Pancreas (tissue), 10 donors: ENCODE measurements at regions not wholly inside any gene's neighbourhood (a gene's known extent, or its start where the extent isn't known, plus 50 kb on each side); places are given as distances from the start of the nearest gene placed in this dataset.

ENCODE experiments used
- ATAC-seq, 4 donors: fragments of 200-7000 bp; cut with Tn5 transposase; one replicate each; pipeline versions ENCODE4 v1.8.0 to v1.9.1; 2020; ENCODE audit warnings: mild to moderate bottlenecking in 4 of 4, moderate library complexity in 4 of 4
- DNase-seq, 6 donors: peaks; one replicate each; pipeline ENCODE4 v3.0.0-alpha.2; 2020
- FAIRE-seq: peaks from 2 replicates; lab custom pipeline; 2012; peaks lifted over from hg19 to GRCh38; lab: Jason Lieb, UNC
- H3K27ac ChIP-seq, 4 donors: fragments of 200-600 bp; sonication (generic); 1 replicate in 3 of 4; 2 replicates in 1 of 4; pipeline versions ENCODE4 v1.5.0 to v1.8.0; 2020
- H3K27me3 ChIP-seq, 4 donors: fragments of 200-600 bp; one replicate each; pipeline ENCODE4 v1.8.0; 2021
- H3K36me3 ChIP-seq, 3 donors: fragments of 200-600 bp; sonication (generic) in 1 of 3; one replicate each; pipeline versions ENCODE4 v1.5.0 to v1.8.0; 2020 to 2021
- H3K4me1 ChIP-seq, 3 donors: fragments of 200-600 bp; one replicate each; pipeline ENCODE4 v1.8.0; 2021
- H3K4me3 ChIP-seq, 4 donors: fragments of 200-600 bp; sonication (generic) in 2 of 4; one replicate each; pipeline versions ENCODE4 v1.5.0 to v1.8.0; 2020 to 2021
- H3K9me3 ChIP-seq, 4 donors: fragments of 200-600 bp; one replicate each; pipeline ENCODE4 v1.8.0; 2021
- CTCF ChIP-seq, 4 donors: fragments of 200-600 bp; sonication (generic) in 3 of 4; IDR thresholded peaks; one replicate each; pipeline versions ENCODE4 v1.5.0 to v1.8.0; 2021; ENCODE audit warnings: antibody characterized with exemption in 4 of 4
- whole genome bisulfite sequencing, 2 donors: extraction: QIAGEN DNeasy Blood & Tissue Kit; methylation state at CpG; one replicate each; pipeline ENCODE4 v1.1.7; 2013; 5-methylcytosine and 5-hydroxymethylcytosine counted together
- intact Hi-C, 3 donors: fragments of 100-400 bp; cut with DNase I; formaldehyde crosslinking; loops; one replicate each; pipeline versions ENCODE4 v1.11.1 to v1.14.2; 2022
- donor health status: healthy with polysubstance abuse.
- donor health status: DM: no; HTN: no; CAD: no; lungs with moderate emphysema.
- donor health status: DM: no; HTN: no; CAD: no.
- donor health status: control.
- donor health status: control.
- donor health status: Bipolar disorder and iron deficiency.
- donor health status: DM: yes; HTN: yes; CAD: no.
- donor health status: DM: no; HTN: no; CAD: no.
- donor health status: DM: no; HTN: no; CAD: no.
- donor health status: DM: yes; HTN: yes; CAD: no.

GRCh38 chr18:52183107-52183506 is 156.9 kb upstream of the DCC start:
- intact Hi-C loops, result no loop called here
- ATAC-seq, result no peak
- Histone ChIP-seq H3K4me1 (no peaks in the 10 kb centered on the region), H3K4me3 (no peak overlapping the region), H3K27me3 (no peaks in the 10 kb centered on the region), H3K36me3 (no peaks in the 10 kb centered on the region), H3K9me3 (no peaks in the 10 kb centered on the region), H3K27ac (no peak overlapping the region)
- DNase-seq, result no peak
- no peak for FAIRE-seq
- no peak for TF ChIP-seq CTCF (IDR thresholded peaks at IDR 0.05)
- whole genome bisulfite sequencing, 2 donors, result 73 to 88% methylated on average over 2 of the region's 2 CpGs

GRCh38 chr18:52190195-52190594 is 149.8 kb upstream of the DCC start:
- TF ChIP-seq CTCF (IDR thresholded peaks at IDR 0.05), result no peak
- no peak overlapping the region for H3K27ac ChIP-seq
- intact Hi-C loops, result no loop called here
- no peaks in the 10 kb centered on the region for H3K9me3 ChIP-seq
- no peaks in the 10 kb centered on the region for H3K4me1 ChIP-seq
- no peak for FAIRE-seq
- ATAC-seq, result no peak
- 66 to 80% methylated on average over 3 of the region's 3 CpGs for WGBS, 2 donors
- DNase-seq, result no peak
- no peak overlapping the region for H3K4me3 ChIP-seq
- H3K36me3 ChIP-seq, result no peaks in the 10 kb centered on the region
- no peaks in the 10 kb centered on the region for H3K27me3 ChIP-seq

GRCh38 chr18:52190631-52191030 is 149.4 kb upstream of the DCC start:
- Histone ChIP-seq H3K27ac (no peak overlapping the region), H3K36me3 (no peaks in the 10 kb centered on the region), H3K9me3 (no peaks in the 10 kb centered on the region), H3K4me1 (no peaks in the 10 kb centered on the region), H3K4me3 (no peak overlapping the region), H3K27me3 (no peaks in the 10 kb centered on the region)
- intact Hi-C loops, result no loop called here
- no peak for TF ChIP-seq CTCF (IDR thresholded peaks at IDR 0.05)
- 67 to 75% methylated on average over 5 of the region's 5 CpGs for WGBS, 2 donors
- ATAC-seq (no peak), FAIRE-seq (no peak), DNase-seq (no peak)

- no peaks in the 10 kb centered on the region for H3K36me3 ChIP-seq
- H3K4me3 ChIP-seq, result no peak overlapping the region
- H3K27ac ChIP-seq, result no peak overlapping the region
- H3K4me1 ChIP-seq, result no peaks in the 10 kb centered on the region
- no peaks in the 10 kb centered on the region for H3K27me3 ChIP-seq
- H3K9me3 ChIP-seq, result no peaks in the 10 kb centered on the region
- DNase-seq (no peak), FAIRE-seq (no peak), ATAC-seq (no peak)
- TF ChIP-seq CTCF (IDR thresholded peaks at IDR 0.05), result no peak
- intact Hi-C loops, result no loop called here
- WGBS, 2 donors, result 82 to 86% methylated on average over 1 of the region's 1 CpG
Observed at GRCh38 chr18:52200406-52200805, 139.6 kb upstream of the DCC start.

GRCh38 chr18:52200921-52201663 is 138.9 kb upstream of the DCC start:
- no peak for FAIRE-seq
- DNase-seq, result no peak
- H3K4me1 ChIP-seq, result no peaks in the 10 kb centered on the region
- no peaks in the 10 kb centered on the region for H3K9me3 ChIP-seq
- TF ChIP-seq CTCF (IDR thresholded peaks at IDR 0.05), result no peak
- no peaks in the 10 kb centered on the region for H3K36me3 ChIP-seq
- ATAC-seq, result no peak
- H3K27me3 ChIP-seq, result no peaks in the 10 kb centered on the region
- no peak overlapping the region for H3K27ac ChIP-seq
- no peak overlapping the region for H3K4me3 ChIP-seq
- 67 to 75% methylated on average over 11 of the region's 11 CpGs for WGBS, 2 donors
- intact Hi-C loops, result no loop called here
